IPS DF 4.7 (cell line): ENCODE measurements at regions not wholly inside any gene's neighbourhood (a gene's known extent, or its start where the extent isn't known, plus 50 kb on each side); places are given as distances from the start of the nearest gene placed in this dataset.
"Not testable (repeated sequence)": the region's sequence is repeated elsewhere in the genome, so short reads cannot be mapped to it uniquely, and the experiment has no call there.

Experiments used
- DNase-seq: peaks from one replicate; pipeline ENCODE4 v3.0.0-alpha.2; 2013; ENCODE audit warnings: low spot score; ENCODE audit errors: extremely low read depth

- no peak for DNase-seq
Measured at GRCh38 chr13:53357582-53357981, 329.0 kb downstream of the OLFM4 start.

GRCh38 chr13:53368948-53369347 lies 340.3 kb downstream of the OLFM4 start:
- DNase-seq = no peak

- no peak for DNase-seq
Measured at GRCh38 chr13:53379485-53379884, 350.9 kb downstream of the OLFM4 start.

GRCh38 chr13:53382008-53382407 lies 353.4 kb downstream of the OLFM4 start:
- DNase-seq = peak; percentile 25

GRCh38 chr13:53398051-53398450 lies 369.4 kb downstream of the OLFM4 start:
- DNase-seq = no peak

GRCh38 chr13:53405616-53406015 lies 377.0 kb downstream of the OLFM4 start:
- DNase-seq = peak; percentile 51

- no peak for DNase-seq
Measured at GRCh38 chr13:53408306-53408705, 379.7 kb downstream of the OLFM4 start.

- no peak for DNase-seq
Measured at GRCh38 chr13:53408847-53409568, 380.4 kb downstream of the OLFM4 start.

- no peak for DNase-seq
Measured at GRCh38 chr13:53411463-53411862, 382.9 kb downstream of the OLFM4 start.

- DNase-seq = no peak
Measured at GRCh38 chr13:53415135-53415534, 386.5 kb downstream of the OLFM4 start.

- DNase-seq = no peak
Measured at GRCh38 chr13:53417601-53418000, 389.0 kb downstream of the OLFM4 start.

- DNase-seq = no peak
Measured at GRCh38 chr13:53422415-53422814, 393.8 kb downstream of the OLFM4 start.

- no peak for DNase-seq
Measured at GRCh38 chr13:53436396-53436795, 407.8 kb downstream of the OLFM4 start.

GRCh38 chr13:53439439-53440225 lies 411.0 kb downstream of the OLFM4 start:
- DNase-seq = no peak

- no peak for DNase-seq
Measured at GRCh38 chr13:53442979-53443378, 414.4 kb downstream of the OLFM4 start.

- no peak for DNase-seq
Measured at GRCh38 chr13:53445686-53446085, 417.1 kb downstream of the OLFM4 start.

- DNase-seq = no peak
Measured at GRCh38 chr13:53447456-53447855, 418.8 kb downstream of the OLFM4 start.

- no peak for DNase-seq
Measured at GRCh38 chr13:53447863-53448262, 419.2 kb downstream of the OLFM4 start.

- DNase-seq = not testable (repeated sequence)
Measured at GRCh38 chr13:53452263-53452808, 423.7 kb downstream of the OLFM4 start.

GRCh38 chr13:53460796-53461195 lies 432.2 kb downstream of the OLFM4 start:
- DNase-seq = no peak

GRCh38 chr13:53463106-53463505 lies 434.5 kb downstream of the OLFM4 start:
- no peak for DNase-seq

- DNase-seq = no peak
Measured at GRCh38 chr13:53466576-53466975, 438.0 kb downstream of the OLFM4 start.
